ENCODE measurements at regions not wholly inside any gene's neighbourhood (a gene's known extent, or its start where the extent isn't known, plus 50 kb on each side); places are given as distances from the start of the nearest gene placed in this dataset.

DNA sequence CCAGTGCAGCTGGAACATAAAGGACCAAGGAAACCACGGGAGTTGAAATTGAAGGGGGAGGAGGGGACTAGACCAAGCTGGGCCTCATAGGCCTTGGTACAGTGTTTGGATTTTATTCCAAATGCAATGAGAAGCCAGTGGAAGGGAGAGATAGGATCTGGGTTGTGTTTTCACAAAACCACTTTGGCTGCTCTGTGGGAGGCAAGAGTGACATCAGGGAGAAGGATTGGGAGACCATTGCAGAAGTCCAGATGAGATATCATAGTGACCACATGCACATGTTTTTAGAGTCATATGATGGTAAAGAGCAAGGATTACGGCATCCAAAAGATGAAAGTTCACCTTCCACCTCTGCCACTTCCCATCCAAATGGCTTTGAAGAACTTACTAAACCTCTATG is 210.2 kb downstream of the PAX3 start:
- DNase-seq: no peak
- Histone ChIP-seq H3K9ac (ENCODE audit: insufficient read depth in 1 of 2, low read length in 2 of 2) (no peak overlapping the region), H3K27ac (ENCODE audit: low read depth in 1 of 2, low read length in 1 of 2) (no peak overlapping the region), H3K36me3 (ENCODE audit: control insufficient read depth in 4 of 4, insufficient read depth in 4 of 4, low read length in 4 of 4) (no peaks in the 10 kb centered on the region), H3K9me3 (ENCODE audit: control insufficient read depth in 4 of 4, insufficient read depth in 3 of 4, low read length in 3 of 4) (peaks cover 0 to 1% (median 0%) of the 10 kb centered on the region in 4 donors), H3K4me1 (ENCODE audit: control insufficient read depth in 5 of 5, insufficient read depth in 5 of 5, low read length in 5 of 5) (no peaks in the 10 kb centered on the region), H3K27me3 (ENCODE audit: control insufficient read depth in 3 of 3, insufficient read depth in 3 of 3, low read length in 2 of 3) (no peaks in the 10 kb centered on the region), H3K4me3 (no peak overlapping the region)
- 64 to 78% methylated on average over 2 of the region's 2 CpGs for WGBS, 2 donors
- no peak for ATAC-seq (ENCODE audit: insufficient read depth, low FRiP score)
- TF ChIP-seq CTCF (IDR thresholded peaks at IDR 0.05; ENCODE audit: control extremely low read depth, extremely low read depth): no peak

GRCh38 chr2:222087998-222088397 is 210.8 kb downstream of the PAX3 start:
- no peak overlapping the region for H3K4me3 ChIP-seq
- 72 to 79% methylated on average over 3 of the region's 3 CpGs for WGBS, 2 donors
- H3K36me3 ChIP-seq (ENCODE audit: control insufficient read depth in 4 of 4, insufficient read depth in 4 of 4, low read length in 4 of 4): no peaks in the 10 kb centered on the region
- H3K9ac ChIP-seq (ENCODE audit: insufficient read depth in 1 of 2, low read length in 2 of 2): no peak overlapping the region
- no peak for DNase-seq
- TF ChIP-seq CTCF (IDR thresholded peaks at IDR 0.05; ENCODE audit: control extremely low read depth, extremely low read depth): no peak
- peaks cover 0 to 1% (median 0%) of the 10 kb centered on the region in 4 donors for H3K9me3 ChIP-seq (ENCODE audit: control insufficient read depth in 4 of 4, insufficient read depth in 3 of 4, low read length in 3 of 4)
- no peak overlapping the region for H3K27ac ChIP-seq (ENCODE audit: low read depth in 1 of 2, low read length in 1 of 2)
- no peaks in the 10 kb centered on the region for H3K27me3 ChIP-seq (ENCODE audit: control insufficient read depth in 3 of 3, insufficient read depth in 3 of 3, low read length in 2 of 3)
- no peak for ATAC-seq (ENCODE audit: insufficient read depth, low FRiP score)
- no peaks in the 10 kb centered on the region for H3K4me1 ChIP-seq (ENCODE audit: control insufficient read depth in 5 of 5, insufficient read depth in 5 of 5, low read length in 5 of 5)

DNA sequence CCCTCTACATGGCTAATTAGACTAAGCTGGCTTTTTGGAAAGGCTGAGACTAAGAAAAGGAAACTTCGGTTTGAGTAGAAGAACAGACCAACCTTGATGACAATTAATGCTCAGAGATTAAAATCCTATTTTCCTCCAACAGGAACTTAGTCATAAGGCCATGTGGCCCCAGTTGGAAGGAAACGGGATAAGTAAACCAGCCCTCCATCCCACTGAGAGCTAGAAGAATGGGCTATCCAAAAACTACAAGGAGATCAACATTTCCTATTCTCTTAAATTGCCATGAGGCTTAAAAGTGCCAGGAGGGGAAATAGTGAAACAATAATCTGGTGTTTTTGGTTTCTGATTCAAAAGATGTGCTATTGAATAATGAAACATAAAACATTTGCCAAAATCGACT is 216.6 kb downstream of the PAX3 start:
- Histone ChIP-seq H3K27ac (ENCODE audit: low read depth in 1 of 2, low read length in 1 of 2) (no peak overlapping the region), H3K4me1 (ENCODE audit: control insufficient read depth in 5 of 5, insufficient read depth in 5 of 5, low read length in 5 of 5) (no peaks in the 10 kb centered on the region), H3K9ac (ENCODE audit: insufficient read depth in 1 of 2, low read length in 2 of 2) (no peak overlapping the region), H3K4me3 (no peak overlapping the region), H3K27me3 (ENCODE audit: control insufficient read depth in 3 of 3, insufficient read depth in 3 of 3, low read length in 2 of 3) (peaks cover 0 to 7% (median 6%) of the 10 kb centered on the region in 3 donors), H3K36me3 (ENCODE audit: control insufficient read depth in 4 of 4, insufficient read depth in 4 of 4, low read length in 4 of 4) (no peaks in the 10 kb centered on the region), H3K9me3 (ENCODE audit: control insufficient read depth in 4 of 4, insufficient read depth in 3 of 4, low read length in 3 of 4) (no peaks in the 10 kb centered on the region)
- DNase-seq (no peak), ATAC-seq (ENCODE audit: insufficient read depth, low FRiP score) (no peak)
- WGBS, 2 donors: 58 to 71% methylated on average over 3 of the region's 3 CpGs
- no peak for TF ChIP-seq CTCF (IDR thresholded peaks at IDR 0.05; ENCODE audit: control extremely low read depth, extremely low read depth)

DNA sequence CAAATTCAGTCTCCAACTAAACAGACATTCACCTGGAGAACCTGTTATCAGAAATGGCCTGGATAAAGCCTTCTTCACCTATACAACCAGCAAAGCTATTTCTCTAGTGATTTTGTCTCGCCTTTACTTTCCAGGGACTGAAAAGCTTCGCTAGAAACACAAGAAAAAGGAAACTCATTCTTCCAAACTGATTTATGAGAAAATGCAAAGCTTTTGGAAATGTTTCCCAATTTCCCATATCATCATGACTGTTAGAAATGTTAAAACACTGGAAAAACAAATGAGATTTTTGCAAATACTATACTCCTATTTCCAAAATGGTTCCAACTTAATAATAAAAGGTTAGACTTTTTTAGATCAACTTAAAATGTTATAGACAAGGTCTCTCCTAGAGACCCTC is 218.7 kb downstream of the PAX3 start:
- H3K9me3 ChIP-seq (ENCODE audit: control insufficient read depth in 4 of 4, insufficient read depth in 3 of 4, low read length in 3 of 4): no peaks in the 10 kb centered on the region
- no peaks in the 10 kb centered on the region for H3K36me3 ChIP-seq (ENCODE audit: control insufficient read depth in 4 of 4, insufficient read depth in 4 of 4, low read length in 4 of 4)
- H3K9ac ChIP-seq (ENCODE audit: insufficient read depth in 1 of 2, low read length in 2 of 2): no peak overlapping the region
- peaks cover 0 to 8% (median 7%) of the 10 kb centered on the region in 3 donors for H3K27me3 ChIP-seq (ENCODE audit: control insufficient read depth in 3 of 3, insufficient read depth in 3 of 3, low read length in 2 of 3)
- no peak overlapping the region for H3K4me3 ChIP-seq
- ATAC-seq (ENCODE audit: insufficient read depth, low FRiP score): no peak
- DNase-seq: no peak
- no peak for TF ChIP-seq CTCF (IDR thresholded peaks at IDR 0.05; ENCODE audit: control extremely low read depth, extremely low read depth)
- H3K27ac ChIP-seq (ENCODE audit: low read depth in 1 of 2, low read length in 1 of 2): no peak overlapping the region
- 78 to 80% methylated on average over 2 of the region's 2 CpGs for WGBS, 2 donors
- H3K4me1 ChIP-seq (ENCODE audit: control insufficient read depth in 5 of 5, insufficient read depth in 5 of 5, low read length in 5 of 5): no peaks in the 10 kb centered on the region

All from lung (tissue), 11 donors.